Right atrium auricular region (tissue), 2 donors: ENCODE measurements at regions not wholly inside any gene's neighbourhood (a gene's known extent, or its start where the extent isn't known, plus 50 kb on each side); places are given as distances from the start of the nearest gene placed in this dataset.

ENCODE experiments used
- DNase-seq: peaks from one replicate; pipeline ENCODE4 v3.0.0-alpha.2; 2019; ENCODE audit warnings: low spot score
- H3K27ac ChIP-seq, 2 donors: fragments of 200-600 bp; sonication (generic); 1 replicate in 1 of 2; 2 replicates in 1 of 2; pipeline ENCODE4 v1.5.1; 2016 to 2019
- H3K27me3 ChIP-seq, 2 donors: fragments of 200-600 bp; sonication (generic); one replicate each; pipeline versions ENCODE4 v1.5.1 to v1.6.0; 2017 to 2019
- H3K36me3 ChIP-seq: fragments of 200-600 bp; sonication (generic); one replicate; pipeline ENCODE4 v1.5.1; 2016
- H3K4me1 ChIP-seq, 2 donors: fragments of 200-600 bp; sonication (generic); one replicate each; pipeline versions ENCODE4 v1.5.1 to v1.6.0; 2017 to 2019
- H3K4me3 ChIP-seq, 2 donors: fragments of 200-600 bp; sonication (generic); 1 replicate in 1 of 2; 2 replicates in 1 of 2; pipeline ENCODE4 v1.5.1; 2017 to 2019; ENCODE audit warnings: mild to moderate bottlenecking in 1 of 2, moderate library complexity in 1 of 2
- H3K9me3 ChIP-seq, 2 donors: fragments of 200-600 bp; sonication (generic); one replicate each; pipeline ENCODE4 v1.5.1; 2019
- TF ChIP-seq, protein P1 (sequence below), 2 donors: fragments of 200-600 bp; sonication (generic); IDR thresholded peaks; one replicate each; pipeline ENCODE4 v1.5.1; 2019; ENCODE audit warnings: antibody characterized with exemption in 2 of 2

- Histone ChIP-seq H3K9me3 (no peaks in the 10 kb centered on the region), H3K27ac (no peak overlapping the region), H3K4me1 (no peaks in the 10 kb centered on the region), H3K4me3 (no peak overlapping the region), H3K36me3 (no peaks in the 10 kb centered on the region), H3K27me3 (no peaks in the 10 kb centered on the region)
- TF ChIP-seq, protein P1, sequence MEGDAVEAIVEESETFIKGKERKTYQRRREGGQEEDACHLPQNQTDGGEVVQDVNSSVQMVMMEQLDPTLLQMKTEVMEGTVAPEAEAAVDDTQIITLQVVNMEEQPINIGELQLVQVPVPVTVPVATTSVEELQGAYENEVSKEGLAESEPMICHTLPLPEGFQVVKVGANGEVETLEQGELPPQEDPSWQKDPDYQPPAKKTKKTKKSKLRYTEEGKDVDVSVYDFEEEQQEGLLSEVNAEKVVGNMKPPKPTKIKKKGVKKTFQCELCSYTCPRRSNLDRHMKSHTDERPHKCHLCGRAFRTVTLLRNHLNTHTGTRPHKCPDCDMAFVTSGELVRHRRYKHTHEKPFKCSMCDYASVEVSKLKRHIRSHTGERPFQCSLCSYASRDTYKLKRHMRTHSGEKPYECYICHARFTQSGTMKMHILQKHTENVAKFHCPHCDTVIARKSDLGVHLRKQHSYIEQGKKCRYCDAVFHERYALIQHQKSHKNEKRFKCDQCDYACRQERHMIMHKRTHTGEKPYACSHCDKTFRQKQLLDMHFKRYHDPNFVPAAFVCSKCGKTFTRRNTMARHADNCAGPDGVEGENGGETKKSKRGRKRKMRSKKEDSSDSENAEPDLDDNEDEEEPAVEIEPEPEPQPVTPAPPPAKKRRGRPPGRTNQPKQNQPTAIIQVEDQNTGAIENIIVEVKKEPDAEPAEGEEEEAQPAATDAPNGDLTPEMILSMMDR (IDR thresholded peaks at IDR 0.05) = no peak
- no peak for DNase-seq
Measured at GRCh38 chr4:92198711-92199110, 105.1 kb upstream of the GRID2 start.

- no peak for DNase-seq
- TF ChIP-seq, protein P1 (IDR thresholded peaks at IDR 0.05) = no peak
- Histone ChIP-seq H3K27me3 (no peaks in the 10 kb centered on the region), H3K4me1 (no peaks in the 10 kb centered on the region), H3K36me3 (no peaks in the 10 kb centered on the region), H3K27ac (no peak overlapping the region), H3K9me3 (no peaks in the 10 kb centered on the region), H3K4me3 (no peak overlapping the region)
Measured at GRCh38 chr4:92199135-92199534, 104.6 kb upstream of the GRID2 start.

DNA sequence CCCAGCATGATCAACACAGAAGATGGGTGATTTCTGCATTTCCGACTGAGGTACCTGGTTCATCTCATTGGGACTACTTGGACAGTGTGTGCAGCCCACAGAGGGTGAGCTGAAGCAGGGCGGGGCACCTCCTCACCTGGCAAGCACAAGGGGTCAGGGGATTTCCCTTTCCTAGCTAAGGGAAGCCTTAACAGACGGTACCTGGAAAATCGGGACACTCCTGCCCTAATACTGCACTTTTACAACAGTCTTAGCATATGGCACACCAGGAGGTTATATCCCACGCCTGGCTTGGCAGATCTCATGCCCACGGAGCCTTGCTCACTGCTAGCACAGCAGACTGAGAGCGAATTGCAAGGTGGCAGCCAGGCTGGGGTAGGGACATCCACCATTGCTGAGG is 92.9 kb upstream of the GRID2 start:
- H3K36me3 ChIP-seq = no peaks in the 10 kb centered on the region
- TF ChIP-seq, protein P1 (IDR thresholded peaks at IDR 0.05) = no peak
- H3K9me3 ChIP-seq = no peaks in the 10 kb centered on the region
- H3K4me1 ChIP-seq = no peaks in the 10 kb centered on the region
- no peak overlapping the region for H3K4me3 ChIP-seq
- DNase-seq = no peak
- no peaks in the 10 kb centered on the region for H3K27me3 ChIP-seq
- H3K27ac ChIP-seq = no peak overlapping the region

DNA sequence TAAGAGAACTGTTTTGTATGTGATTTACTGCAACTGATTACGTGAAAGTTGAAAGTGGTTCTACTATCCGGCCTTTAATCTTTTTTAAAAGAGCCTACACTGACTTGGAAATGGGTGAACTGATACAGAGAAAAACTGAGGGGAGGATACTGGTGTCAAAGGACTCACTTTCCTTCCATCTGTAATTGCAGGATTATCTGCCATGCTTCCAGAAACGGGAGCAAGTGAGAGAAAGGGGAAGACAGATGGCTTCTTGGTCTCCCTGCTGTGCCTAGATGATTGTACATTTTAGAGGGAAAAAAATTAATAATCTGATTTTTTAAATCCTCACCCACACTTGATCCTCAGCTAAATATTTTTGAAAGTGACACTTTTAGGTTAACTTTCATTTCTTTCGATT is 88.3 kb upstream of the GRID2 start:
- Histone ChIP-seq H3K27ac (no peak overlapping the region), H3K9me3 (peaks cover 0 to 7% of the 10 kb centered on the region in 2 donors), H3K4me1 (no peaks in the 10 kb centered on the region), H3K4me3 (no peak overlapping the region), H3K27me3 (no peaks in the 10 kb centered on the region), H3K36me3 (no peaks in the 10 kb centered on the region)
- TF ChIP-seq, protein P1 (IDR thresholded peaks at IDR 0.05) = no peak
- DNase-seq = no peak

DNA sequence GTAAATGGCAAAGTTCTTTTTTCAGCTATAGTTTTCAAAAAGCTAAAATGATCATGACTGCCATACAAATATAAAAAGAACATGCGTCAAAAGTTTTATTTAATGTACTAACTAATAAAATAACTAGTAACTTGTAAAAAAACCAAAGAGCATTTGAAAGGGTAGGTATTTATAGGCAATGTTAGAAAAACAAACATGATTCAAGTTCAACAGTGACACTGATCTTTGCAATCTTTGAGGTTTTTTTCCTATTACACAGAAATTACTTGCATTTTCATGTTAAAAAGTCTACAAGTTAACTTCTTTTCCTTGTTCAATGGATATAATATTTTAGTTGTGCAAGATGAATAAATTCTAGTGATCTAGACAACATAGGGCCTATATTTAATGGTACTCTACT is 72.3 kb upstream of the GRID2 start:
- DNase-seq = no peak
- H3K27ac ChIP-seq = no peak overlapping the region

DNA sequence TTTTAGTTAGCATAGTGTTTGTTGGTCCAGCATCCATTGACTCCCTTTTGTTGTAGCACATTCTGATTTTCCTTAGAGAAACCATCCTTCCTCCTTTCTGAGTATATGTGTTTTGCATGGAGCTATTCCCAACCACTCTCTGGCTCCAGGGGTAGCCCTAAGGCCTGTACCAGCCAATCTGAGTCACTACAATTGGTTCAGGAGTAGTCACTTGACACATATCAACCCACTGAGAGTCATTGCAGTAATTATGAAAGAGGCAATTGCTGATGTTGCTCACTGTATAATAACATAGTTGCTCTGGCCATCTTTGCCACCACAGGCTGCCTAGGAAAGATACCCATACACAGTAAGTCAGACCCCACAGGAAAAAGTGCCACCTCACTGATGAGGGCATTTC is 71.2 kb upstream of the GRID2 start:
- Histone ChIP-seq H3K27ac (no peak overlapping the region), H3K4me1 (no peaks in the 10 kb centered on the region), H3K4me3 (no peak overlapping the region), H3K27me3 (no peaks in the 10 kb centered on the region), H3K9me3 (no peaks in the 10 kb centered on the region), H3K36me3 (no peaks in the 10 kb centered on the region)
- DNase-seq = no peak
- TF ChIP-seq, protein P1 (IDR thresholded peaks at IDR 0.05) = no peak

More for the DNA sequence above, 72.3 kb upstream of the GRID2 start:
- TF ChIP-seq, protein P1 (IDR thresholded peaks at IDR 0.05) = no peak
- Histone ChIP-seq H3K4me3 (no peak overlapping the region), H3K9me3 (no peaks in the 10 kb centered on the region), H3K36me3 (no peaks in the 10 kb centered on the region), H3K27me3 (no peaks in the 10 kb centered on the region), H3K4me1 (no peaks in the 10 kb centered on the region)
